ENCODE measurements at regions not wholly inside any gene's neighbourhood (a gene's known extent, or its start where the extent isn't known, plus 50 kb on each side); places are given as distances from the start of the nearest gene placed in this dataset.
A peak's percentile ranks its signal among the peaks of the same experiment; 100 is the strongest.
"Not testable (repeated sequence)": the region's sequence is repeated elsewhere in the genome, so short reads cannot be mapped to it uniquely, and the experiment has no call there.

DNA sequence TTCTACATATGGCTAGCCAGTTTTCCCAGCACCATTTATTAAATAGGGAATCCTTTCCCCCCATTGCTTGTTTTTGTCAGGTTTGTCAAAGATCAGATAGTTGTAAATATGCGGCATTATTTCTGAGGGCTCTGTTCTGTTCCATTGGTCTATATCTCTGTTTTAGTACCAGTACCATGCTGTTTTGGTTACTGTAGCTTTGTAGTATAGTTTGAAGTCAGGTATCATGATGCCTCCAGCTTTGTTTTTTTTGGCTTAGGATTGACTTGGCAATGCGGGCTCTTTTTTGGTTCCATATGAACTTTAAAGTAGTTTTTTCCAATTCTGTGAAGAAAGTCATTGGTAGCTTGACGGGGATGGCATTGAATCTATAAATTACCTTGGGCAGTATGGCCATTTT lies 60.0 kb upstream of the GPC3 start:
- not testable (repeated sequence) for FAIRE-seq; DNase-seq (ENCODE audit: insufficient read length)

- FAIRE-seq; DNase-seq (ENCODE audit: insufficient read length): not testable (repeated sequence)
Measured at GRCh38 chrX:134067107-134067506, 81.7 kb upstream of the GPC3 start.

- FAIRE-seq; DNase-seq (ENCODE audit: insufficient read length): not testable (repeated sequence)
Measured at GRCh38 chrX:134071899-134072298, 86.5 kb upstream of the GPC3 start.

DNA sequence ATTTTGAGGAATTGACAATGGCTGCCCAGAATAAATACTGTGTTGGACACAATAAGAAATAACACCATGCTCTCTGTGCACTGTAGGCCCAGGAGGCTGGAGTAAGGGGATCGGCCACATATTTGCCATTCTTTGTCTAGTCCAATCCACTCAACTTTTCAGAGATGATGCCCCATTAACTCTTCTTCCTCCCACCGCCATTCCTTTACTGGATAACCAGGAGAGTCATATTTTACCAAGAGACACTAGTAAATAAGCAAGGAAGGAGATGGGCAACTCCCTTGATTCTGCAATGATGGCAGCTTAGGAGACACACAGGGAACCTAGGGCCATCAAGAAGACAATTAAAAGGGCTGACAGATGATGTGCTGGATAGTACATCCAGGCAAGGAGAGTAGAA lies 87.9 kb upstream of the GPC3 start:
- TF ChIP-seq POLR2A (IDR thresholded peaks at IDR 0.05; ENCODE audit: low read depth, low read length): no peak
- no peak for TF ChIP-seq POLR2AphosphoS5 (IDR thresholded peaks at IDR 0.05; ENCODE audit: low read depth, low read length)
- TF ChIP-seq TAF1 (IDR thresholded peaks at IDR 0.05; ENCODE audit: borderline replicate concordance, low read depth, low read length): no peak

DNA sequence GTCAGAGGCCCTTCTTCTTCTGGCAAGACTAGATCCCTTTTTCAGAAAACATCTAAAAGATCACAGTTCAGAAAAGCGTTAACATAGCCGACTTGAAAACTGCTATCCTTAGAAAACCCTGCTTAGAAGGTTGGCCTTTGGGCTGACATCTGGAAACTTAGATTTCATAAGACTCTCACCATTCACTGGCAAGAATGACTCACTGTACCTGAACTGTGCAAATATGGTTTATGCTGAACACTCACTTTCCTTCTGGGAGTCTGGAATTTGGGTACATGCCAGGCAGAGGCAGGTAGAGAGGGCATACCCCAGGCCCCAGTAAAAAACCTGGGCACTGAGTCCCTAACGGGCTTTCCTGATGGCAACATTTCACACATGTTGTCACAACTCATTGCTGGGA lies 88.8 kb upstream of the GPC3 start:
- DNase-seq (ENCODE audit: insufficient read length) (no peak), FAIRE-seq (no peak)
- no peak for TF ChIP-seq TAF1 (IDR thresholded peaks at IDR 0.05; ENCODE audit: borderline replicate concordance, low read depth, low read length)
- no peak for TF ChIP-seq POLR2A (IDR thresholded peaks at IDR 0.05; ENCODE audit: low read depth, low read length)
- no peak for TF ChIP-seq POLR2AphosphoS5 (IDR thresholded peaks at IDR 0.05; ENCODE audit: low read depth, low read length)

More for the DNA sequence above, 87.9 kb upstream of the GPC3 start:
- no peak for FAIRE-seq
- no peak for DNase-seq (ENCODE audit: insufficient read length)

DNA sequence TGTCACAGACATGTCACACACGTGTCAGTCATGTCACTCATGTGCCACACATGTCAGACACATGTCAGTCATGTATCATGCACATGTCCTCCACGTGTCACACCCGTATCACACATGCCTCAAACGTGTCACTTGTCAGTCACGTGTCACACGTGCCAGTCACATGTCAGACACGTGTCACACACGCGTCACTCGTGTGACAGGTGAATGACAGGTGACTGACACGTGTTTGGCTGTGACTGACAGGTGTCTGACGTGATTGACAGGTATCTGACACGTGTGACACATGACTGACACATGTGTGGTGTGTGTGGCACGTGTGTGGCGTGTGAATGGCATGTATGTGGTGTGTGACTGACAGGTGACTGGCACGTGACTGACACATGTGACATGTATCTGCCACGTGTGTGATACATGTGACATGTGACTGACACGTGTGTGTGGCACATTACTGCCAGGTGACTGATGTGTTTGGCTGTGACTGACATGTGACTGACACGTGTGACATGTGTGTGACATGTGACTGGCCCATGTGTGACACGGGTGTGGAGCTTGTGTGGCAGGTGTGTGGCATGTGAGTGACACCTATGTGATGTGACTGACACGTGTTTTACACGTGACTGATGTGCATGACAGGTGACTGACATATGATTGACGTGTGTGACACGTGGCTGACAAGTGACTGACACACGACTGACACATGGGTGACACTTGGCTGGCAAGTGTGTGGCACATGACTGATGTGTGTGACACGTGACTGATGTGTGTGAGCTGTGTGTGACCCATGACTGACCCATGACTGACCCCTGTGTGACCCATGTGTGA lies 90.7 kb upstream of the GPC3 start:
- DNase-seq (ENCODE audit: insufficient read length): no peak
- FAIRE-seq: peak; percentile 86
- no peak for TF ChIP-seq POLR2AphosphoS5 (IDR thresholded peaks at IDR 0.05; ENCODE audit: low read depth, low read length)
- no peak for TF ChIP-seq TAF1 (IDR thresholded peaks at IDR 0.05; ENCODE audit: borderline replicate concordance, low read depth, low read length)
- no peak for TF ChIP-seq POLR2A (IDR thresholded peaks at IDR 0.05; ENCODE audit: low read depth, low read length)

- DNase-seq (ENCODE audit: insufficient read length): no peak
- no peak for FAIRE-seq
Measured at GRCh38 chrX:134095366-134095765, 110.0 kb upstream of the GPC3 start.

GRCh38 chrX:134101636-134102035 lies 116.2 kb upstream of the GPC3 start:
- DNase-seq (ENCODE audit: insufficient read length) (no peak), FAIRE-seq (no peak)
- TF ChIP-seq TAF1 (IDR thresholded peaks at IDR 0.05; ENCODE audit: borderline replicate concordance, low read depth, low read length): no peak
- no peak for TF ChIP-seq POLR2AphosphoS5 (IDR thresholded peaks at IDR 0.05; ENCODE audit: low read depth, low read length)
- no peak for TF ChIP-seq POLR2A (IDR thresholded peaks at IDR 0.05; ENCODE audit: low read depth, low read length)

More at GRCh38 chrX:134095366-134095765, 110.0 kb upstream of the GPC3 start:
- TF ChIP-seq POLR2A (IDR thresholded peaks at IDR 0.05; ENCODE audit: low read depth, low read length) (no peak), TAF1 (IDR thresholded peaks at IDR 0.05; ENCODE audit: borderline replicate concordance, low read depth, low read length) (no peak), POLR2AphosphoS5 (IDR thresholded peaks at IDR 0.05; ENCODE audit: low read depth, low read length) (no peak)

DNA sequence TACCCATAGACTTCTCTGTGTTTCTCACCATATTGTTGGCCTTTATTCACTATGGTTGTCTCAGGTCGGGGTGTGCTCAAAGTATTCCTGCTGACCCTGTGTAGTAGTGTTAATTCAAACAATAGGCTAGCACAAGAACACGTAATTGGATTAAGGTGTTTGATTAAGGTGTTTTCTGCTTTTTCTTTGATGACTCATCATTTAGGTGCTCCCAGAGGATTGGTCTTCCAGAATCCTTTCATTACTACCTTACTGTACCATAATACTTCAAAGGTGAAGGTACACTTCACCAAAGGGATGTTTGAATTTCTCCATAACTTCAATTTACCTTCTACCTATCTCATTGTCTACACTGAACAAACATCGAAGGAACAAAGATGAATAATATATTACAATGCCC lies 121.7 kb upstream of the CCDC160 start:
- TF ChIP-seq TAF1 (IDR thresholded peaks at IDR 0.05; ENCODE audit: borderline replicate concordance, low read depth, low read length) (no peak), POLR2AphosphoS5 (IDR thresholded peaks at IDR 0.05; ENCODE audit: low read depth, low read length) (no peak), POLR2A (IDR thresholded peaks at IDR 0.05; ENCODE audit: low read depth, low read length) (no peak)
- FAIRE-seq (no peak), DNase-seq (ENCODE audit: insufficient read length) (no peak)

DNA sequence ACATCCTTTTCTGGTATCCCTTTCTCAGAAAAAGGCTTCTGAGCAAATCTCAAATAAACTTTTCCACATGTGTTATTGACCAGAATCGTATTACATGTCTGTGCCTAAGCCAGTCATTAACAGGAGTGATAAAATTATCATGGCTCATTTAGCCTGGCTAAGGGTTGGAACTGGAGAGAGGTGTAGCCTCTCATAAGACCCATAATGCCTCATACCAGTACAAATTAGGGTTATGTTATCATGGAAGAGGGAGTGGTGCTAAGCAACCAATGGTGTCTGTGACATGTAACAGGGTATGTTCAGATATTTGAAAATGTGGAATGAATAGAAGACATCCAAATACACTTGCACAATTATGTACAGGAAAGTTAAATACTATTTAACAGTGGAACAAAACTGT lies 99.6 kb upstream of the CCDC160 start:
- no peak for TF ChIP-seq POLR2A (IDR thresholded peaks at IDR 0.05; ENCODE audit: low read depth, low read length)
- no peak for TF ChIP-seq TAF1 (IDR thresholded peaks at IDR 0.05; ENCODE audit: borderline replicate concordance, low read depth, low read length)
- no peak for TF ChIP-seq POLR2AphosphoS5 (IDR thresholded peaks at IDR 0.05; ENCODE audit: low read depth, low read length)
- DNase-seq (ENCODE audit: insufficient read length) (no peak), FAIRE-seq (no peak)

- TF ChIP-seq POLR2A (IDR thresholded peaks at IDR 0.05; ENCODE audit: low read depth, low read length): no peak
- no peak for TF ChIP-seq POLR2AphosphoS5 (IDR thresholded peaks at IDR 0.05; ENCODE audit: low read depth, low read length)
- FAIRE-seq (no peak), DNase-seq (ENCODE audit: insufficient read length) (no peak)
Measured at GRCh38 chrX:134139090-134139489, 97.9 kb upstream of the CCDC160 start.

DNA sequence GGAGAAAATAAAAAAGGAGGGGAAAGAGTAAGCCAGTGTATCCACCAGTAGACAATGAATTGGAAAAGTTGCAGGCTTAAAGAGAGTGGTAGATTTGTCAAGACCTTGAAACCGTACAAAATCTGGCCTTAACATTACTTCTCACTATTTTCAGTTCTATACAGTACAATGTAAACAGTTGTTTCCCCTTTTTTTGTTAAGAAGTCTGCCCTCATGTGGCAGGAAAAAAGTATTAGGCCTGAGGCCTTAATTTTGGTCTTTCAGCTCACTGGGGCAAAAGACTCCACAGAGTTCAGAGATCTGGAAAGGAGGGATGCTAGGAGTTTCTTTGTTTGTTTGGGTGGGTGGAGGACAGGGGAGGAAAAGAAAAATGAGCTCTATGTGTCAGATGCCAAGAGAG lies 92.8 kb upstream of the CCDC160 start:
- DNase-seq (ENCODE audit: insufficient read length): no peak
- FAIRE-seq: peak; percentile 51
- TF ChIP-seq POLR2A (IDR thresholded peaks at IDR 0.05; ENCODE audit: low read depth, low read length) (no peak), POLR2AphosphoS5 (IDR thresholded peaks at IDR 0.05; ENCODE audit: low read depth, low read length) (no peak), TAF1 (IDR thresholded peaks at IDR 0.05; ENCODE audit: borderline replicate concordance, low read depth, low read length) (no peak)

- no peak for FAIRE-seq
- TF ChIP-seq POLR2AphosphoS5 (IDR thresholded peaks at IDR 0.05; ENCODE audit: low read depth, low read length): no peak
- TF ChIP-seq TAF1 (IDR thresholded peaks at IDR 0.05; ENCODE audit: borderline replicate concordance, low read depth, low read length): no peak
Measured at GRCh38 chrX:134146493-134146892, 90.5 kb upstream of the CCDC160 start.

More at GRCh38 chrX:134146493-134146892, 90.5 kb upstream of the CCDC160 start:
- DNase-seq (ENCODE audit: insufficient read length): no peak

All from GM12892 (cell line).